Tongue (tissue), 1 donor: ENCODE measurements at regions not wholly inside any gene's neighbourhood (a gene's known extent, or its start where the extent isn't known, plus 50 kb on each side); places are given as distances from the start of the nearest gene placed in this dataset.
"Not testable (repeated sequence)": the region's sequence is repeated elsewhere in the genome, so short reads cannot be mapped to it uniquely, and the experiment has no call there.

Experiments
- DNase-seq: peaks from one replicate; pipeline ENCODE4 v3.0.0-alpha.2; 2015

DNA sequence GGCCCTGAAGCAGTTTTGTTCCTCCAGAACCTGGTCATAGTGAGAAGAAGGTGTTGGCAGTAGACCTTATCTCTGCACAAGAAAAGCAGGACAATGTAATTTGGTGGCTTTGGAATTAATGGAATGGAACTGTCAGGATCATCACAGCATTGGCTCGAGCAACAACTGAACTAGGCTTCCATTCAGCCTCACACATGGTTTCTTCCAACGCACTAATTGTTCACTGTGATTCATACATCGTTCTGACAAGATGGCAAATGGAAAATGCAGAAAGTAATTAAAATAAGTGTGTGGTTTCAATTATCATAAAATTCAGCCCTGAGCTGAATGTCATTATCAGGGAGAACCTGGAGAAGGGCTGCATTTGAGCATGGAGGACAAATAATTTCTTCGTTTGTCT, 80.6 kb downstream of the MFSD1 start:
- DNase-seq, result no peak

DNA sequence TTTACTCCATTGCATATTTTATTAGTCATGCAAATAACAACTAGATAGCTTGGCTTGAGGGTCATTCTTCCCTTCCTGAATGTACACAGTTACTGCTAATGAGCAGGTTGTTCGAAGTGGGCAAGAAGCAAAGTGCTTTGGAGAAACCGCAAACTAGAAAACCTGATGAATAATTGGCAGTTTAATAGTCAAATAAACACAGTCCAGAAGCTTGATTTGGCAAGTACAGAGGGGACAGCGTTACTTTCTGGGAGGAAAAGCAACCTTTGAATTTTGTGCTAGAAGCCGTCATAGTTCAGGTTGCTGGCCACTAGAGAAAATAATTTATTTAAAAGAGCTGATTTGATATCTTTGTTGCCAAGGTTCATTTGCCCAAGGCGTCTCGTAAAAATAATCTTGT, 94.9 kb downstream of the MFSD1 start:
- no peak for DNase-seq

DNA sequence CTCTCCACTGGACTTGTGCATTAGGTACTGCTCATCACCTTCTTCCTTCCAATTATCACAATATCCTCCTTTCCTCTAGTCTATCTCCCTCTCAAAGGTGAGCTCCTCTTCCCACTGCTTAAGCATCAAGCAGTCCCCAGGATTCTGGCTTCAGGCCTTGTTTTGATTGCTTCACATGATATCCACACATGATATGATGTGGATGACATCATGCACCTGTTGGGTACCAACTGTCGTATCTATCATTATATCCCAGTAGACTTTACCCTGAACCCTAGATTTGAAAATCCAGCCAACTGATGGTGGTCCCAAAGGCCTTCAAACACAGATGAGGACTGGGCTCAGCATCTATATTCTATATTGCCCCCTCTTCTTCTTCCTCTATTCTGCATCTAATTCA, 104.9 kb downstream of the MFSD1 start:
- DNase-seq, result no peak

DNA sequence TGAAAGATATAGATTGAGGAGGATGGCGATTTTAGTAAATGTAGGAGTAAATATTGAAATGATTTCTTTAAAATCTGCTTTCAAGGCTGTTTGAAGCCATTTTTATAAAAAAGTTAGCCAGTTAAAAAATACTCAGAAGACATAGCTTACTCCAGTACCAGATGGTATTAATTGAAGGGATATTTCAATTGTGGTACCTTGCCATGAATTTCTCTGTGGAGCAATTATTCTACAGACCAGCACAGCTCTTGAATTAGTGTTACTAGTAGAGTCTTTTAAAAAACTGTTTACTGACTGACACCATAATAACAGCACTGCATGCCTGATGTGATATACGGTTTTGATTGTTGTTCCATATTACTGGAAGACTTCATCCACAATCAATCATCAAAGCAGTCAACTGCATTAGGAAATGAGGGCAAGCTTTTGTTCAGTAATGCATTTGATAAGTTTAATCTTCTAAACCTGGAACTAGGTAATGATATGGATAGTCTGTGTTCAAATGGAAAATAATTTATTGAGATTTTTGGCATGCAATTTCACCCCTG, 106.4 kb downstream of the MFSD1 start:
- no peak for DNase-seq

DNA sequence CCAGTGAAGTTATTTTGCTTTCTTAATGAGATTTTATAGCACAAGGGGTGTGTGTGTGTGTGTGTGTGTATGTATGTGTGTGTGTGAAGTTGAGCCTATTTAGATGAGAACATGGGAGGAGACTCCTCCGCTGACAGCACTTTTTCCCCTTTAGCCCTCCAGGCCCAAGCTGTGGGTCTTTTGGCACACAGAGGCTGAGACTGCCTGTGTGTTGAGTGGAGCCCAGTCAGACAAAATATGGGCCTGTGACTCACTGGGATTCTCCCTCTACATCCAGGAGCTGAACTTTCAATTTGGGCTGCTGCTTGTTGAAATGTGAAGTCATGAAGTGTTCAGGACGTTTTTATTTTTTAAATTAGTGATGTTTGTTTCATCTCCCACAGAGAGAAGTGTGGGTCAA, 108.0 kb downstream of the MFSD1 start:
- no peak for DNase-seq

DNA sequence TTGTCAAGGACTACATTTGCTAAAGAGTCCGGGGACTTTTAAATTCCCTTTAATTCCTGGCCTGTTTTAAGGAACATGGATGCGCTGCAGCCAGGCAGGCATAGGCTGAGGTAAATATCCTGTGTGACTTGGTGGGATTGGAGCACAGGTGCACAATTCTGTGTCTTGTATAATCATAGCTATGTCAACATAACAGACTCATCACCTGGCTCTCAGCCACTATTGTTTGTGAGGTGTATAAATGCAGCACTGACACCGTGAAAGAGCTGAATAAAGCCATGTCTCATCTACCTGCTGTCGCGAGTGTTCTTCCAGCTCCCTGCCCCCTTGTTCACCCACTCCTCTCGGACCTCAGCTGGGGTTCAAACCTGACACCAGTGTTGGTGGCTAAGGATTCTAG, 109.7 kb downstream of the MFSD1 start:
- no peak for DNase-seq

DNA sequence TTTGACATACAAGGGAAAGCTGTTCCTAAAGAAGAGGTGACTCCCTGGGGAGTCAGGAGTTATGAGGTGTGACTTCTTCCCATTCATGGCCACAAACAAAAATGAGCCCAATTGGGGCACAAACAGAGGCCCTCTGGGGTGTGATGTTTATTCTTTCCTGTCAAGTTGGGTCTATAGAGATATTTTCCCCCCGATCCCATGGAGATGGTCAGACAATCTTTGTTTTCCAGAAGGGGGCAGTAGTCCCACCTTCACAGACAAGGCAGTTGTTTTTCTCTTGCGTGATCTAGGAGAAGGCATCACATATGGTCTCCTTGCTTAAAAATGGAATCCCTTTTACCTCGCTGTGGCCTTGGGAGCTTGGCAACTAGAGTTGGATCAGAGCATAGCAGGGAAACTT, 110.3 kb downstream of the MFSD1 start:
- no peak for DNase-seq

DNA sequence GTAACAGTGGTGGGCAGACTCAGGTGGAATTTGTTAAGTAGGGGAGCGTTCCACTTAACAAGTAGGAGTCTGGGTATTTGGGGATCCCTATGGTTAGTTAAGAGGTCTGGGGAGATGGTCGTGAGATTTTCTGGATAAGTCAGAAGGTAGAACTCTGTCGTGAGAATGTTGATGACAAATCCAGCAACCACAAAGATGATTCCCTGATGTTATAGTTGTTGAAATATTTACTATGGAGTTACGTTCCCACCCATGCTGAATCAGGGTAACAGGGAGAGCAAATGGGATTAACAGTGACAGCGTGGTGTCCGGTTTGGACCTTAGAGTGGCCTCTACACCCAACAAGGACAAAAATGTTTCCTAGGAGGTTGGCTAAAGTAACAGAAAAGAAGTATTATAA, 110.8 kb downstream of the MFSD1 start:
- DNase-seq, result no peak

DNA sequence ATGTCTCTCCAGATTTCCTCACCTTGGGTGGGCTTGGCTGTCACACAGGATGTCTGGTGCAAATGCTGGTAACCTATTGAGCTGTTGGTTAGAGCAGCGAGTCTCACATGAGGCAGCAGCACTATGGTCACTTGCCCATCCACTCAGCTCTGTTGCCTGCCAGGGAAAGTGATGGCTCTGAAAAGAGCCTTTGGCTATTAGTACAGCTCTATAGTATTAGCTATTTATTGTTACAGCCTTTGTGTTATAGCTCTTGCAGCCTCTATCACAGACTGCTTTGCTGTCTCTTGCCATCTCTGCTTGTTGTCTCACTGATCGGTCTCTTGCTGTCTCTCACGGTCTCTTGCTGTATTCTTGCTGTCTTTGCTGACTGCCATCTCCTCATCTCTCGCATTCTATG, 114.3 kb downstream of the MFSD1 start:
- DNase-seq, result no peak

DNA sequence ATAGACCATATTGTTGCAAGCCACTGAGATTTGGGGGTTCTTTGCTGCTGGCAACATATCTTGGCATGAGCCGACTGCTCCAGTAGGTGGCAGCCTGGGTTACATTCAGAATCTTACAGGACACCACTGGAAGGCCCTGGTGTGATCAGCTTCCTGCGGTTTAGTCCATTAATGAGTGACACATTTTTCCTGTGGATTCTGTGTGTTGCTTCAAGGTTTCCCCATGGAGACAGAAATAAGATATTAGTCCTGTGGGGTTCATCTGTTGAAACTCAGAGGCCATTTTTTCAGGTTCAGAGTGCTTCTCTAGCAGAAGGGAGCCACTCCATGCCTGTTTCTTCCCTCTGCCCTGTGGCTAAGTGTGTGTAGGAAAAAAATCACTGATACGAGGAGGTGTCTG, 116.2 kb downstream of the MFSD1 start:
- peak; percentile 45 for DNase-seq

DNA sequence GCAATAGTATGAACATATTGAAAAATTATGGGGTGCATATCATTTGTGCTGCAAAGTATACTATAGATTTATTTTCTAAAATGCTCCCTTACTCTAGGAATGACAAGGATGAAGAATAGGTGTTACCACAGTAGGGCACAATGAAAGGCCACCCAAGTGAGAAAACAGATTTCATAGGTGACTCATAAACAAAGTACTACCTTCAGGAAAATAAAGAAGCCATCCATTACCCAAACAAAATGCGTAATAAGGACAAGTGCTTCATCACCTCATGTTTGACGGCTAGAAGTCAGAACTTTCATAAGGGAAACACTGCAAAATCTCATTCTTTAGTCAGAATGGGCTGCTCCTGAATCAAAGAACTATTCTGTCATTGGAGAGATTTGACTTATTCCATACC, 116.6 kb downstream of the MFSD1 start:
- no peak for DNase-seq

DNA sequence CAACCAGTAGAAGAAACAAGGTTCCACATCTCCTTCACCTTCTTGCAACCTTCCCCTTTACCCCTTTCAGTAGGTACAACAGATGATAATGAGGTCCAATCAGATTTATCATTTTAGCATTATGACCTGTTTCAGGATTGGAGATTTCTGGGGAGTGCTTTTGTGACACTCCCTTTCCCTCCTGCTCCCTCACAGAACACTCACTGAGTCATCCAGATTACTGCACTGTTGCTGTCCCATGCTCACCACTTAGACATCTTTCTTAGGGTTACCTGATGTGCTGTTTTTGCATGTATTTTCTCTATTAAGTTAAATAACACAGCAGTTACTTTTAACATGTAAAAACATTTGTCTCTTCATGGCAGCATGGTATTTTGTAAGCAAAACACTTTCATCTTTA, 118.5 kb downstream of the MFSD1 start:
- DNase-seq, result no peak

DNA sequence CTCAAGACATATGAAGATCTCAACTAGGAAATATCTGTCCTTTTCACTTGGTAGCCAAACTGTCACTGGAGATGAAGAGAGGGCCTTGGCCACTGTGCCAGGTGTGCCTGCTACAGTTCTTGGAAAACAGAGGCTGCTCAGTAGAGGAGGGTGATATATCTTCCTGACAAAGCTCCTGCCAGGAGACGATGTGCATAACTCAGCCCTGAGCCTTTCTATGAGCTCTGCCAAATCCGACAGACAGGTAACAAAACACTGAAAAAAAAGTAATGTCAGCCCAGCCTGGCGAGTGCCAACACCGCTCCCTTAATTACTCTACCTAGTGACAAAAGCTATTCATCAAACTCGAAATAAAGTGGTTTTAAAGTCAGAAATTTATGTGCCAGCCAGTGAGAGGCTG, 123.2 kb downstream of the MFSD1 start:
- DNase-seq, result no peak

DNA sequence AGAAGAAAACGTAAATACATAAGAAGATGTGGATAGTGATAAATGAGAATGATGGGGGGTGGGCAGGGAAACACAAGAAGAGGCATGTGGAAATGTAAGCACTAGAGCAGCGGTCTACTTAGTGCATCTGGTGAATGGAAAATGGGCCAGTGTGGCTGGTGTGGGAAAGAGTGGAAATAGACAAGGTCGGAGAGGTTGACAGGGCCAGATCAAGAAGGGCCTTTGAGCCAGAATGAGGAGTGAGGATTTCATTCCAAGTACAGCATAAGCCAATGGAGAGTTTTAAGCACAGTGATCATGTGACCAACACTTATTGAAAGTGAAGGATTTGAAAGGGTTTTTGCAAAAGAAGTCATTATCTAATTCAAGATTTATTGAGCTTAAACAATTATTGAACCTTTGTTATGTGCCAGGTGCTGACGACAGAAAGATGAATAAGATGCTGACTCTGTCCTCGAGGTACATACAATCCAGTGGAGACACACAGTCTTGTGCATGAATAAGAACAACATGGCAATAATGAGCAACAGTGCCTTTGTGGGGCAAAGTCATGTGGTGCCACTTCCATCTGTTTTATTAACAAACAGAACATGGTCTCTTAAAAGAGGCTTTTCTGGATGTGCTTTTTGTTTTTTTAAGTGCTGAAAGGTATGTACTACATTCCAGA, 124.1 kb downstream of the MFSD1 start:
- no peak for DNase-seq

DNA sequence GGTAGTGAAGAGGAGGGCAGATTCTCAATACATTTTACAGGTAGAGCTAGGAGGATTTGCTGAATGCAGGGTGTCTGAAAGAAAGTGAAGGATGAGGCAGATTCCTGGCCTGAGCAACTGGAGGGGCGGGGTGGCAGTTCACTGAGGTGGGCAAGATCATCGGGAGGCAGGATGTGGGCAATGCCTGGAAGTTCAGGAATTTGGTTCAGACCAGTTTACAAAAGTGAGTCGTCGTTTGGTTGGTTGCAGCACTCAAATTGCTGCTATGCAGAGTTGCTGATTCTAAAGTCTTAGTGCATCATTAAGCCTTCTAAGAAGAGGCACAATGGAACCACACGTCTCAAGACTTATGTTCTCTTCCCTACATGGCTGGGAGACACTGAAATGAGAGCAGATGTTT, 134.0 kb downstream of the MFSD1 start:
- no peak for DNase-seq

DNA sequence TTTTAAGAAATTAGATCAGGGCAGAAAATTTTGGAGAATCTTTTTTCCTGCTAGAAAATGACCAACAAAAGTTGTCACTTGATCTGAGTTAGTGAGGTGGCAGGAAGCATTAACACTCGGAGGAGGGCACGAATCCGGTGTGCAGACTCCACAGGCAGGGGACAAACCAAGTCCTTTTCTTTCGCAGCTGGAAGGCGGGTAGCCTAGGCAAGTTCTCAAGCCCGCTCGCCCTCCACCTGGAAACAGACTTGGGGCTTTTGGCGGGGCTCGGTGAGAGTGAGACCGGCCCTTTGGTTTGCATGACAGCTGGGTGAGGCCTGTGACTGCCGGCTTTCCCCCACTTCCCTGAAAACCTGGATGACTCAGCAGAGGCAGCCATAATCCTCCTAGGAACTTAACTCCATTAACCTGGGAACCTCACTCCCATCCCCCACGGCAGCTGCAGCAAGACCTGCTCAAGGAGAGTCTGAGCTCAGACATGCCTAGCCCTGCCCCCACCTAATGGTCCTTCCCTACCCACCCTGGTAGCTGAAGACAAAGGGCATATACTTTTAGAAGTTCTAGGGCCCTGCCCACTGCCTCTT, 134.8 kb downstream of the MFSD1 start:
- no peak for DNase-seq

DNA sequence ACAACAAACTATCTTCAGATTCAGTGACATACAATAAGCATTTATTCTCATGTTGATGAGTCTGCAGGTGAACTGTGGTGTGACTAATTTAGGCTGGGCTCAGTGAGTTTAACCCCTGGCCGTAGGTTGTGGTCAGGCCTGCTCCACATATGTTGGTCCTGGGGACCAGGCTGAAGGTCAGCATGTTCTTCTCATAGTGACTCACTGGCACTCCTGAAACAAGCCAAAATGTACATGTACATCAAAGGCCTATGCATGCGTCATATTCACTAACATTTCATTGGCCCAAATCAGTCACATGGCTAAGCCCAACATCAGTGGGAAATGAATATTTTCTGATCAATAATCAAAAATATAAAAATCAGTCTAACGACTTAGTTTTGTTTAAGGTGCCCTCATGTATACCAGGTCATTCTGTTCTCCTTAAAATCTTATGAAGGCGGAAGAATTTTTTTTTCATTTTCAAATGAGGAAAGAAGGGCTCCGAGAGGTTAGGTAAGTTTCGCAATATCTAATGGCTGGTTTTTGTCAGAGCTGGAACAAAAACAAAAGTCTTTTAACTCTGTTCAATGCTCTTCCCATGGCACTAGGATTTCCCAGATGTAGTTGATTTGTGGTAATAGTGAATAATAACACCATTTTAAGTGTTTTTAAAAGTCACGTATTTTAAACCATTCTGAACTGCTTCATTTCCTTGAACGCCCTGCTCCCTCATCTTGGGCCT, 148.5 kb downstream of the MFSD1 start:
- DNase-seq, result no peak

DNA sequence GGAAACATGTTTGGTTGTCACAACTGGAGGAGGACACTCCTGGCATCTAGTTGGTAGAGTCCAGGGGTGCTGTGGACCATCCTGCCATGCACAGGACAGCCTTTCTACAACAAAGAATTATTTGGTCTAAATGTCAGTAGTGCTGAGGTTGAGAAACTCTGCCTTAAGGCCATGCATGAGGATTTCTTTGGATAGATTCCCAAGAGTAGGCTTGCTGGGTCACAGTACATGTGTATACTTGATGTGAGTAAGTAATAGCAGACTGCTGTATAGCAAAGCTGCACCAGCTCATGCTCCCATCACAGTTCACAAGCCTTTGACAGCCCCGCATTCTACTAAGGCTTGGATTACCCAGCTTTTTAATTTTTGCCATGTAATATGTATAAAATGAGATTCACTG, 151.3 kb downstream of the MFSD1 start:
- DNase-seq, result no peak

DNA sequence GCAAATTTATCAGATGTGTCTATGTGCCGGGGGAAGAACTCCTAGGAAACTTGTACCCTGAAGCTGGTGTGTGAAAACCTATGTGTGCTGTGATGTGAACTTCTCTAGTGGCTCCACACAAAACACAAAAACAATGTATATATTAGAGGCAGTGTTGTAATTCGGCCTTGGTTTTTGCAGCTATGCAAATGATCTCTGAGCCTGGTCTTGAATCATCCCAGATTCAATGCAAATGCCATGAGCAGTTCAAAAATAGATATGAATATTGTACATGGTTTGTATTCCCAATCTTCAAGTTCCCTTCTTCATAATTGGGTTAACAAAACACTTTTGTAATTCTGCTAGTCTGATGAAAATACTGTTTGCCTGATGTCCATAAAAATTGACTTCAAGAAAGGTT, 152.6 kb downstream of the MFSD1 start:
- no peak for DNase-seq

DNA sequence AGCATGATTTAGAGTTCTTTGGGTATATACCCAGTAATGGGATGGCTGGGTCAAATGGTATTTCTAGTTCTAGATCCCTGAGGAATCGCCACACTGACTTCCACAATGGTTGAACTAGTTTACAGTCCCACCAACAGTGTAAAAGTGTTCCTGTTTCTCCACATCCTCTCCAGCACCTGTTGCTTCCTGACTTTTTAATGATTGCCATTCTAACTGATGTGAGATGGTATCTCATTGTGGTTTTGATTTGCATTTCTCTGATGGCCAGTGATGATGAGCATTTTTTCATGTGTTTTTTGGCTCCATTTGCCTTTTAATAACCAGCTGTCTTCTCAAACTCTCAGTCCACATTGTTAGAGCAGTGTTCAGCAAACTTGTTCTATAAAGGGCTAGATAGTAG, 155.9 kb downstream of the MFSD1 start:
- not testable (repeated sequence) for DNase-seq

DNA sequence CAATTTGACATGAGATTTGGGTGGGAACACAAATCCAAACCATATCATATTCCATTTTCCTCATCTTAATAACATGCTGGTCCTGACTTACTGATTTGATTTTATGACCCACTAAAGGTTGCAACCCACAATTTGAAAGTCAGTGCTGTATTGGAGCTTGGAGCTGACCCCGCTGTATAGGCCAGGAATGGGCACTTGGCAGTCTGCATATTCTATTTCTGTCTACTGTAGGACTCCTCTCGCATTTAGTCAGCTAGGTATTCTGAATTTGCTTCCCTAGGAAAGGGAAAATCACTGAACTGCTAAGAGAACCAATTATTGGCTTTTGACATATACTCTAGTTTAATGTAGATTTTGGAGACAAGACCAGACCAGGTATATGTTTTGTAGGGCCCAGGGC, 157.0 kb downstream of the MFSD1 start:
- DNase-seq, result no peak

DNA sequence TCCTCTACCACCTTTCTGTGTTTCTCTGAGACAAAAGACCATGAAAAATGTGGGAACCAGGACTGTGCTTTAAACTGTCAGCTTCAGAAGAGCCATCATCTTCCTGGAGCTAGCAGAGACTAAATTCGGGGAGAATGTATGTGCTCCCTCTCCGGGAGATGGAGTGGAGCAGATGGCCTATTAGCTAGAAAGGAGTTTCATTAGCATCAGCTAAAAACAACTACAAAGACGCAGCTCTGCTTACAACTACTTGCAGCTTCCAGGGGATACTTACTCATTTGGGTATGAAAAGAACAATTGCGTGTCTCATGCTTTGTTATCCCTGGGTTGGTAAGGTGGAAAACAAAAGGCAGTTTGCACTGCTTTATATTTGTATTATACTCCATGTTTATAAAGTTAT, 159.6 kb downstream of the MFSD1 start:
- no peak for DNase-seq

DNA sequence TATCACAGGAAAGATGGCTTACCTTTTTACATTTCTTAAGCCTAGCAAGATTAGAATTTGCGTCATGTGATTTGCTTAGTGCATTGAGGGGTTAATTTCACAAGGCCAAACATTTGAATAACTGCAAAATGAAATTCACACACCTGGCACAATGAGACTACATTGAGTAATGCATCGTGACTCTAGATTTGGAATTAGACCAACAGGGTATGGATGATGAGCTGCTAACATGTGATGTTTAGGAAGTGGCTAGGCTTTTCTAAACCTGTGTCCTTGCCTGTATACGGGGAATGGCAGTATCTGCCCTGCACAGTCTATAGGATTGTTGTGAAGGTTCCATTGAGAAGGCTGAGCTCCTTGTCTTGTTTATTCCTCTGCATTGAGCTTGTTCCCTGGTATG, 160.1 kb downstream of the MFSD1 start:
- DNase-seq, result no peak

DNA sequence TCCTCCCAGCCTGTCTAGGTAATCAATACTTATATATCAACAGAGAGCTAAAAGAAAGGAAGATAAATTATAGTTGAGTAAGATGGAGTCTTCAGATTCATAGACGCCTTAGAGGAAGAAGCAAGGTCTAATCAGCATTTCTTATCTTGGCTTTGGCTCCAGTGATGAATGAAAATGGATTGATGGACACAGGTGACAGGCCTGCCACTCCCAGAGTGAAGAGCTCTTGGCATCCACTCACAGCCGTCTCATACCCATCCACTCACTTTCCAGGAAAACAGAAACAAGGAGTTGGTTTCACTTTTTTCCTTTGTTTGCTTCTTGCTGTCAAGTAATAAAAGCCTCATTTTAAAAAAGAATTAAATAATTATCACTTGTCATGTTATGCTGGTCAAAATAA, 168.2 kb downstream of the MFSD1 start:
- peak; percentile 20 for DNase-seq
